NCI-H1436 (cell line): ENCODE measurements at regions not wholly inside any gene's neighbourhood (a gene's known extent, or its start where the extent isn't known, plus 50 kb on each side); places are given as distances from the start of the nearest gene placed in this dataset.

Experiments used
- DNase-seq: peaks from one replicate; lab custom pipeline; 2025; lab: John Stamatoyannopoulos, UW

- DNase-seq = no peak
These were observed 58.7 kb upstream of the RMDN2 start for GRCh38 chr2:37866171-37866934.

- DNase-seq = no peak
These were observed 57.9 kb upstream of the RMDN2 start for GRCh38 chr2:37867166-37867565.

GRCh38 chr2:37868866-37869265 is 56.2 kb upstream of the RMDN2 start:
- DNase-seq = no peak

- no peak for DNase-seq
These were observed 55.8 kb upstream of the RMDN2 start for GRCh38 chr2:37869304-37869703.

GRCh38 chr2:37869771-37870170 is 55.3 kb upstream of the RMDN2 start:
- no peak for DNase-seq

- no peak for DNase-seq
These were observed 54.3 kb upstream of the RMDN2 start for GRCh38 chr2:37870829-37871228.

GRCh38 chr2:37871456-37872191 is 53.5 kb upstream of the RMDN2 start:
- DNase-seq = no peak

GRCh38 chr2:37872192-37872750 is 52.8 kb upstream of the RMDN2 start:
- no peak for DNase-seq

GRCh38 chr2:37873229-37873628 is 51.9 kb upstream of the RMDN2 start:
- no peak for DNase-seq

GRCh38 chr2:37873749-37874330 is 51.2 kb upstream of the RMDN2 start:
- DNase-seq = no peak

GRCh38 chr2:37874470-37874869 is 50.6 kb upstream of the RMDN2 start:
- no peak for DNase-seq
